K562 (cell line): ENCODE measurements at regions not wholly inside any gene's neighbourhood (a gene's known extent, or its start where the extent isn't known, plus 50 kb on each side); places are given as distances from the start of the nearest gene placed in this dataset.

Experiments used
- ATAC-seq: fragments of 200-7000 bp; cut with Tn5 transposase; 3 replicates; pipeline ENCODE4 v1.9.1; 2020; ENCODE audit warnings: moderate library complexity
- BruUV-seq: library from RNA; stranded (reverse); fragments of 400-500 nt; replicated peaks from 2 replicates; lab custom pipeline; 2021; lab: Mats Ljungman, UMichigan
- CTCF ChIA-PET: fragments of 300-600 bp; formaldehyde crosslinking; extraction: SDS; loops from one replicate; lab custom pipeline; 2021; ENCODE audit warnings: low intra/inter-chr PET ratio; lab: Yijun Ruan, JAX
- POLR2A ChIA-PET: fragments of 300-600, 350-650 bp; sonication (Branson Sonifier 250); formaldehyde crosslinking; extraction: SDS; loops from one replicate; lab custom pipeline; 2021; ENCODE audit warnings: antibody characterized with exemption, inconsistent platforms; lab: Yijun Ruan, JAX
- DNase-seq, 4 experiments: peaks; one replicate each; pipeline versions ENCODE4 v3.0.0 to v3.0.0-alpha.2; 2011 to 2018; ENCODE audit warnings: low spot score in 3 of 4, mixed read lengths in 3 of 4; ENCODE audit errors: extremely low read depth in 1 of 4
- FAIRE-seq: peaks from 2 replicates; lab custom pipeline; 2011; peaks lifted over from hg19 to GRCh38; lab: Jason Lieb, UNC
- H2AFZ ChIP-seq: 2 replicates; pipeline ENCODE4 v1.6.0; 2011; ENCODE audit warnings: low read depth, low read length, control low read depth, inconsistent platforms
- H3K27ac ChIP-seq: fragments of 200-600 bp; 3 replicates; pipeline ENCODE4 v1.8.0; 2011; ENCODE audit warnings: low read depth, mild to moderate bottlenecking, control low read depth, inconsistent platforms, low read length, moderate library complexity, mixed read lengths; ENCODE audit errors: extremely low read depth
- H3K27me3 ChIP-seq, 2 experiments: fragments of 300-600 bp in 1 of 2; 2 replicates in 1 of 2; 3 replicates in 1 of 2; pipeline versions ENCODE4 v1.6.0 to v1.8.0; 2011; ENCODE audit warnings: inconsistent platforms in 2 of 2, low read length in 2 of 2, mild to moderate bottlenecking in 1 of 2, mixed read lengths in 1 of 2, moderate library complexity in 1 of 2; ENCODE audit not compliant: control insufficient read depth in 2 of 2, insufficient read depth in 2 of 2
- H3K36me3 ChIP-seq: fragments of 300-600 bp; 3 replicates; pipeline ENCODE4 v1.8.0; 2011; ENCODE audit warnings: mild to moderate bottlenecking, low read length, inconsistent platforms; ENCODE audit not compliant: control insufficient read depth, insufficient read depth
- H3K4me1 ChIP-seq, 2 experiments: fragments of 200-600 bp in 1 of 2; replicated peaks in 1 of 2; 2 replicates in 1 of 2; 3 replicates in 1 of 2; pipeline versions ENCODE4 v1.5.1 to v1.8.0; 2011; ENCODE audit warnings: inconsistent platforms in 2 of 2, low read length in 2 of 2, mild to moderate bottlenecking in 1 of 2, mixed read lengths in 1 of 2, moderate library complexity in 1 of 2; ENCODE audit not compliant: control insufficient read depth in 2 of 2, insufficient read depth in 2 of 2
- H3K4me2 ChIP-seq: 2 replicates; pipeline ENCODE4 v1.6.1; 2011; ENCODE audit warnings: low read length, control low read depth, inconsistent platforms, mixed read lengths; ENCODE audit not compliant: insufficient read depth
- H3K4me3 ChIP-seq: fragments of 200-600 bp; sonication (generic), shearing (Covaris generic); 2 replicates; pipeline ENCODE4 v1.5.1; 2016; ENCODE audit warnings: control low read depth, inconsistent platforms
- H3K79me2 ChIP-seq: fragments of 200-600 bp; 3 replicates; pipeline ENCODE4 v1.8.0; 2011; ENCODE audit warnings: low read length, inconsistent platforms; ENCODE audit not compliant: control insufficient read depth, insufficient read depth
- H3K9ac ChIP-seq, 2 experiments: 2 replicates each; pipeline versions ENCODE4 v1.6.0 to v1.6.1; 2011; ENCODE audit warnings: low read depth in 2 of 2, low read length in 2 of 2, control low read depth in 1 of 2, inconsistent platforms in 1 of 2, mild to moderate bottlenecking in 1 of 2, mixed read lengths in 1 of 2; ENCODE audit not compliant: insufficient read depth in 1 of 2
- H3K9me1 ChIP-seq: one replicate; pipeline ENCODE4 v1.6.0; 2011; ENCODE audit warnings: inconsistent platforms, mild to moderate bottlenecking, low read length, moderate library complexity; ENCODE audit not compliant: control insufficient read depth, insufficient read depth
- H3K9me3 ChIP-seq: replicated peaks from 2 replicates; pipeline ENCODE4 v1.5.1; 2011; ENCODE audit warnings: low read depth, low read length, inconsistent platforms; ENCODE audit not compliant: control insufficient read depth, insufficient read depth
- H4K20me1 ChIP-seq: replicated peaks from 2 replicates; pipeline ENCODE4 v1.6.1; 2011; ENCODE audit warnings: low read length, inconsistent platforms, mixed read lengths; ENCODE audit not compliant: control insufficient read depth, insufficient read depth
- ELF2 ChIP-seq: fragments of 250-450 bp; sonication (Bioruptor Pico); IDR thresholded peaks from 2 replicates; pipeline ENCODE4 v1.5.0; 2021; ENCODE audit warnings: mild to moderate bottlenecking
- MBD2 ChIP-seq: sonication (generic); IDR thresholded peaks from 2 replicates; pipeline ENCODE4 v1.6.1; 2016; ENCODE audit warnings: low read depth, borderline replicate concordance
- MCM7 ChIP-seq, 2 experiments: fragments of 450-650 bp; IDR thresholded peaks; 2 replicates each; pipeline ENCODE4 v1.6.1; 2016 to 2018
- MTF1 ChIP-seq: fragments of 250-450 bp; sonication (Bioruptor Pico); IDR thresholded peaks from 2 replicates; pipeline ENCODE4 v1.9.0; 2021; ENCODE audit warnings: moderate library complexity, mild to moderate bottlenecking, inconsistent platforms, borderline replicate concordance
- RBFOX2 ChIP-seq: fragments of 200-400 bp; formaldehyde crosslinking; IDR thresholded peaks from 2 replicates; pipeline ENCODE4 v1.6.1; 2017; ENCODE audit warnings: low read depth, mild to moderate bottlenecking, low read length, moderate library complexity
- RBM39 ChIP-seq: fragments of 200-400 bp; formaldehyde crosslinking; optimal IDR thresholded peaks from 2 replicates; pipeline ENCODE3; 2018; ENCODE audit warnings: low read depth, low read length
- SMARCA5 ChIP-seq: fragments of 450-650 bp; IDR thresholded peaks from 2 replicates; pipeline ENCODE4 v1.6.1; 2016
- SMC3 ChIP-seq: conservative IDR thresholded peaks from 2 replicates; pipeline ENCODE4 v1.6.1; 2011; ENCODE audit warnings: low read depth, low read length, improper control_type of control experiment; ENCODE audit not compliant: insufficient read depth
- TAF7 ChIP-seq: fragments of 450-650 bp; IDR thresholded peaks from 2 replicates; pipeline ENCODE4 v1.6.1; 2016; ENCODE audit warnings: missing genetic modification characterization, missing compliant biosample characterization
- ZEB2 ChIP-seq: fragments of 450-650 bp; IDR thresholded peaks from 2 replicates; pipeline ENCODE4 v1.6.1; 2016
- ZNF76 ChIP-seq: fragments of 250-450 bp; sonication (Bioruptor Pico); IDR thresholded peaks from 2 replicates; pipeline ENCODE4 v1.4.0; 2020; ENCODE audit warnings: mild to moderate bottlenecking, moderate library complexity, borderline replicate concordance
- ZNF766 ChIP-seq: fragments of 200-800 bp; sonication (Bioruptor generic); conservative IDR thresholded peaks from 2 replicates; pipeline ENCODE4 v1.6.1; 2016; ENCODE audit warnings: missing genetic modification characterization, missing compliant biosample characterization
- WGBS: fragments of 100-300 bp; shearing (Covaris generic); methylation state at CpG from one replicate; pipeline ENCODE4 v1.1.6; 2016; ENCODE audit warnings: low coverage, mixed read lengths; ENCODE audit not compliant: insufficient coverage; ENCODE audit errors: missing lambda C conversion rate; 5-methylcytosine and 5-hydroxymethylcytosine counted together
- in situ Hi-C: fragments of 300-500 bp; cut with MboI; formaldehyde crosslinking; loops from 4 replicates; pipeline ENCODE4 v1.15.0; 2018; ENCODE audit warnings: inconsistent platforms, mixed read lengths
- intact Hi-C: fragments of 100-400 bp; cut with micrococcal nuclease; formaldehyde crosslinking; loops from 2 replicates; pipeline ENCODE4 v1.14.2; 2022
- TF ChIP-seq, protein P1 (sequence below): fragments of 250-450 bp; sonication (Bioruptor Pico); IDR thresholded peaks from 2 replicates; pipeline ENCODE4 v1.5.0; 2021; ENCODE audit warnings: mild to moderate bottlenecking, borderline replicate concordance
- TF ChIP-seq, protein P2 (sequence below): fragments of 450-650 bp; IDR thresholded peaks from 2 replicates; pipeline ENCODE4 v1.6.1; 2016; ENCODE audit warnings: mild to moderate bottlenecking

- ChIA-PET CTCF (interaction anchor here (0.7 kb wide), 1 partner anchor 925 kb away, joined by 3 read pairs; no protein-coding TSS in a partner anchor), POLR2A (no interaction called here)
- intact Hi-C loops (no loop called here), in situ Hi-C loops (no loop called here)
- no peaks in the 10 kb centered on the region for H3K9me1 ChIP-seq
- TF ChIP-seq MBD2, result no peak
- no peaks in the 10 kb centered on the region for H4K20me1 ChIP-seq
- WGBS, result 1% methylated on average over 5 of the region's 5 CpGs
- ATAC-seq (no peak), FAIRE-seq (no peak), DNase-seq (no peak)
- no peak overlapping the region for H3K4me2 ChIP-seq
- H3K79me2 ChIP-seq, result no peaks in the 10 kb centered on the region
- no peak overlapping the region for H3K9ac ChIP-seq
- no peak overlapping the region for H2AFZ ChIP-seq
- no peaks in the 10 kb centered on the region for H3K9me3 ChIP-seq
- H3K36me3 ChIP-seq, result no peaks in the 10 kb centered on the region
- no peak overlapping the region for H3K4me3 ChIP-seq
- no TSS peak for BruUV-seq
- no peak overlapping the region for H3K27ac ChIP-seq
- no peaks in the 10 kb centered on the region for H3K4me1 ChIP-seq
- H3K27me3 ChIP-seq, result no peaks in the 10 kb centered on the region
Measured at GRCh38 chr1:68811806-68812205, 314.9 kb upstream of the DEPDC1 start.

- Histone ChIP-seq H2AFZ (no peak overlapping the region), H3K4me3 (no peak overlapping the region), H3K4me1 (no peaks in the 10 kb centered on the region), H3K9ac (no peak overlapping the region), H4K20me1 (no peaks in the 10 kb centered on the region), H3K36me3 (no peaks in the 10 kb centered on the region), H3K79me2 (no peaks in the 10 kb centered on the region), H3K27ac (no peak overlapping the region), H3K27me3 (no peaks in the 10 kb centered on the region), H3K9me1 (no peaks in the 10 kb centered on the region), H3K4me2 (no peak overlapping the region), H3K9me3 (no peaks in the 10 kb centered on the region)
- ChIA-PET POLR2A (no interaction called here), CTCF (no interaction called here)
- BruUV-seq, result no TSS peak
- ATAC-seq (no peak), DNase-seq (no peak), FAIRE-seq (no peak)
- intact Hi-C loops, result no loop called here
- in situ Hi-C loops, result no loop called here
- no peak for TF ChIP-seq RBM39
- no peak for TF ChIP-seq MCM7 (IDR thresholded peaks at IDR 0.05)
- TF ChIP-seq RBFOX2, result no peak
- no peak for TF ChIP-seq ZNF76 (CRISPR knock-in tag)
- TF ChIP-seq, protein P1, sequence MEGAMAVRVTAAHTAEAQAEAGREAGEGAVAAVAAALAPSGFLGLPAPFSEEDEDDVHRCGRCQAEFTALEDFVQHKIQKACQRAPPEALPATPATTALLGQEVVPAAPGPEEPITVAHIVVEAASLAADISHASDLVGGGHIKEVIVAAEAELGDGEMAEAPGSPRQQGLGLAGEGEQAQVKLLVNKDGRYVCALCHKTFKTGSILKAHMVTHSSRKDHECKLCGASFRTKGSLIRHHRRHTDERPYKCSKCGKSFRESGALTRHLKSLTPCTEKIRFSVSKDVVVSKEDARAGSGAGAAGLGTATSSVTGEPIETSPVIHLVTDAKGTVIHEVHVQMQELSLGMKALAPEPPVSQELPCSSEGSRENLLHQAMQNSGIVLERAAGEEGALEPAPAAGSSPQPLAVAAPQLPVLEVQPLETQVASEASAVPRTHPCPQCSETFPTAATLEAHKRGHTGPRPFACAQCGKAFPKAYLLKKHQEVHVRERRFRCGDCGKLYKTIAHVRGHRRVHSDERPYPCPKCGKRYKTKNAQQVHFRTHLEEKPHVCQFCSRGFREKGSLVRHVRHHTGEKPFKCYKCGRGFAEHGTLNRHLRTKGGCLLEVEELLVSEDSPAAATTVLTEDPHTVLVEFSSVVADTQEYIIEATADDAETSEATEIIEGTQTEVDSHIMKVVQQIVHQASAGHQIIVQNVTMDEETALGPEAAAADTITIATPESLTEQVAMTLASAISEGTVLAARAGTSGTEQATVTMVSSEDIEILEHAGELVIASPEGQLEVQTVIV (CRISPR knock-in tag), result no peak
- no peak for TF ChIP-seq SMARCA5
- no peak for TF ChIP-seq ELF2 (CRISPR knock-in tag)
- TF ChIP-seq ZEB2, result no peak
- TF ChIP-seq TAF7 (tag), result no peak
- TF ChIP-seq, protein P2, sequence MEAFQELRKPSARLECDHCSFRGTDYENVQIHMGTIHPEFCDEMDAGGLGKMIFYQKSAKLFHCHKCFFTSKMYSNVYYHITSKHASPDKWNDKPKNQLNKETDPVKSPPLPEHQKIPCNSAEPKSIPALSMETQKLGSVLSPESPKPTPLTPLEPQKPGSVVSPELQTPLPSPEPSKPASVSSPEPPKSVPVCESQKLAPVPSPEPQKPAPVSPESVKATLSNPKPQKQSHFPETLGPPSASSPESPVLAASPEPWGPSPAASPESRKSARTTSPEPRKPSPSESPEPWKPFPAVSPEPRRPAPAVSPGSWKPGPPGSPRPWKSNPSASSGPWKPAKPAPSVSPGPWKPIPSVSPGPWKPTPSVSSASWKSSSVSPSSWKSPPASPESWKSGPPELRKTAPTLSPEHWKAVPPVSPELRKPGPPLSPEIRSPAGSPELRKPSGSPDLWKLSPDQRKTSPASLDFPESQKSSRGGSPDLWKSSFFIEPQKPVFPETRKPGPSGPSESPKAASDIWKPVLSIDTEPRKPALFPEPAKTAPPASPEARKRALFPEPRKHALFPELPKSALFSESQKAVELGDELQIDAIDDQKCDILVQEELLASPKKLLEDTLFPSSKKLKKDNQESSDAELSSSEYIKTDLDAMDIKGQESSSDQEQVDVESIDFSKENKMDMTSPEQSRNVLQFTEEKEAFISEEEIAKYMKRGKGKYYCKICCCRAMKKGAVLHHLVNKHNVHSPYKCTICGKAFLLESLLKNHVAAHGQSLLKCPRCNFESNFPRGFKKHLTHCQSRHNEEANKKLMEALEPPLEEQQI, result no peak
- TF ChIP-seq SMC3, result no peak
- TF ChIP-seq MTF1 (CRISPR knock-in tag), result no peak
- TF ChIP-seq ZNF766 (CRISPR knock-in tag), result no peak
- WGBS, result 0% methylated on average over 1 of the region's 1 CpG
Measured at GRCh38 chr1:68812333-68812732, 315.5 kb upstream of the DEPDC1 start.
